A549 (cell line): ENCODE measurements at regions not wholly inside any gene's neighbourhood (a gene's known extent, or its start where the extent isn't known, plus 50 kb on each side); places are given as distances from the start of the nearest gene placed in this dataset.

Experiments
- CEBPB ChIP-seq, 2 experiments: fragments of >200 bp in 1 of 2; sonication (Bioruptor Twin) in 1 of 2; formaldehyde crosslinking in 1 of 2; IDR thresholded peaks; 2 replicates each; pipeline ENCODE4 v1.6.1; 2012 to 2016
- CTCF ChIP-seq: fragments of >200 bp; sonication (Bioruptor Twin); formaldehyde crosslinking; IDR thresholded peaks from 3 replicates; pipeline ENCODE4 v1.5.1; 2016
- ELK1 ChIP-seq: fragments of 150-350 bp; IDR thresholded peaks from 2 replicates; pipeline ENCODE4 v1.6.1; 2014; ENCODE audit warnings: low read depth, mild to moderate bottlenecking, low read length
- EP300 ChIP-seq, 2 experiments: fragments of >200 bp; sonication (Bioruptor Twin); formaldehyde crosslinking; IDR thresholded peaks; 2 replicates in 1 of 2; 3 replicates in 1 of 2; pipeline ENCODE4 v1.6.1; 2016 to 2017
- ESRRA ChIP-seq: fragments of 150-350 bp; IDR thresholded peaks from 2 replicates; pipeline ENCODE4 v1.6.1; 2014; ENCODE audit warnings: mild to moderate bottlenecking, low read length, borderline replicate concordance
- MAX ChIP-seq: IDR thresholded peaks from 2 replicates; pipeline ENCODE4 v1.6.1; 2012
- MYC ChIP-seq: IDR thresholded peaks from 2 replicates; pipeline ENCODE4 v1.6.1; 2012; ENCODE audit warnings: mild to moderate bottlenecking, inconsistent platforms, low read length, improper control_type of control experiment, borderline replicate concordance
- NR3C1 ChIP-seq: fragments of >200 bp; sonication (Bioruptor Twin); formaldehyde crosslinking; IDR thresholded peaks from 3 replicates; pipeline ENCODE4 v1.6.1; 2017
- RFX5 ChIP-seq: fragments of 450-650 bp; IDR thresholded peaks from 2 replicates; pipeline ENCODE4 v1.7.1; 2014; ENCODE audit warnings: antibody characterized with exemption, mild to moderate bottlenecking, moderate library complexity
- USF2 ChIP-seq: fragments of 450-650 bp; IDR thresholded peaks from 2 replicates; pipeline ENCODE4 v1.6.1; 2014; ENCODE audit warnings: antibody characterized with exemption
- ZFP36 ChIP-seq: fragments of 450-650 bp; IDR thresholded peaks from 2 replicates; pipeline ENCODE4 v1.6.1; 2014; ENCODE audit warnings: borderline replicate concordance; ENCODE audit not compliant: partially characterized antibody

GRCh38 chr9:7974335-7974960, 174.9 kb upstream of the DMAC1 start:
- TF ChIP-seq CEBPB (IDR thresholded peaks at IDR 0.05) (no peak), EP300 (IDR thresholded peaks at IDR 0.05) (no peak), CTCF (no peak), ESRRA (no peak), NR3C1 (no peak), MAX (no peak), USF2 (no peak), RFX5 (no peak), ELK1 (no peak), ZFP36 (no peak), MYC (no peak)
